Kidney epithelial cell (primary cell): ENCODE measurements at regions not wholly inside any gene's neighbourhood (a gene's known extent, or its start where the extent isn't known, plus 50 kb on each side); places are given as distances from the start of the nearest gene placed in this dataset.

Experiments
- DNase-seq: peaks from one replicate; pipeline ENCODE4 v3.0.0-alpha.2; 2010; ENCODE audit warnings: low read depth
- H3K27me3 ChIP-seq: 2 replicates; pipeline ENCODE4 v1.6.0; 2011; ENCODE audit warnings: low read length; ENCODE audit not compliant: control insufficient read depth, insufficient read depth
- H3K36me3 ChIP-seq: 2 replicates; pipeline ENCODE4 v1.5.1; 2011; ENCODE audit warnings: low read length; ENCODE audit not compliant: control insufficient read depth, insufficient read depth
- H3K4me3 ChIP-seq: 2 replicates; pipeline ENCODE4 v1.5.1; 2011; ENCODE audit warnings: low read depth, mild to moderate bottlenecking, control low read depth, low read length
- TF ChIP-seq, protein P1 (sequence below): IDR thresholded peaks from 2 replicates; pipeline ENCODE4 v1.5.1; 2011; ENCODE audit warnings: mild to moderate bottlenecking, moderate library complexity, low read length, control low read depth, inconsistent platforms; ENCODE audit not compliant: insufficient read depth, poor library complexity, severe bottlenecking

DNA sequence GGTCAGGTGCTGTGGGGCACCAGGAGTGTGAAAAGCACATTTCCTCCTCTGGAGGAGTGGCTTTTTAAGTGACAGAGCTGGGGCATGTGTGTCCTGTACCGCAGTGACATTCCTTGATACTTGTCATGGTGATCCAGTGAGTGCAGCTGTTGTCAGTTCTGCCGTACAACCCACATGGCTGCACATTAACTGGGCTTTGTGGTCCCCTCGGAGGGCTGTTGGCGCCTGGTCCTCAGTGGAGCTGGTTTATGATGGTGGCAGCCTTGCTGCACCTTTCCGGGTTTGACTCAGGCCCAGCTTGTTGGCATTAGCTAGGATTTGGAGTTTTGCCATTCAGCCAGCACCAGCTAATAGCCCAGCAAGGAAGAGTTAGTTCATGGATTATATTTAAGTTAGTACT, 77.0 kb downstream of the SLC25A47 start:
- no peaks in the 10 kb centered on the region for H3K36me3 ChIP-seq
- DNase-seq = no peak
- TF ChIP-seq, protein P1, sequence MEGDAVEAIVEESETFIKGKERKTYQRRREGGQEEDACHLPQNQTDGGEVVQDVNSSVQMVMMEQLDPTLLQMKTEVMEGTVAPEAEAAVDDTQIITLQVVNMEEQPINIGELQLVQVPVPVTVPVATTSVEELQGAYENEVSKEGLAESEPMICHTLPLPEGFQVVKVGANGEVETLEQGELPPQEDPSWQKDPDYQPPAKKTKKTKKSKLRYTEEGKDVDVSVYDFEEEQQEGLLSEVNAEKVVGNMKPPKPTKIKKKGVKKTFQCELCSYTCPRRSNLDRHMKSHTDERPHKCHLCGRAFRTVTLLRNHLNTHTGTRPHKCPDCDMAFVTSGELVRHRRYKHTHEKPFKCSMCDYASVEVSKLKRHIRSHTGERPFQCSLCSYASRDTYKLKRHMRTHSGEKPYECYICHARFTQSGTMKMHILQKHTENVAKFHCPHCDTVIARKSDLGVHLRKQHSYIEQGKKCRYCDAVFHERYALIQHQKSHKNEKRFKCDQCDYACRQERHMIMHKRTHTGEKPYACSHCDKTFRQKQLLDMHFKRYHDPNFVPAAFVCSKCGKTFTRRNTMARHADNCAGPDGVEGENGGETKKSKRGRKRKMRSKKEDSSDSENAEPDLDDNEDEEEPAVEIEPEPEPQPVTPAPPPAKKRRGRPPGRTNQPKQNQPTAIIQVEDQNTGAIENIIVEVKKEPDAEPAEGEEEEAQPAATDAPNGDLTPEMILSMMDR = no peak
- H3K27me3 ChIP-seq = no peaks in the 10 kb centered on the region
- no peak overlapping the region for H3K4me3 ChIP-seq

GRCh38 chr14:100401031-100401692, 78.0 kb downstream of the SLC25A47 start:
- TF ChIP-seq, protein P1 = no peak
- Histone ChIP-seq H3K36me3 (no peaks in the 10 kb centered on the region), H3K4me3 (no peak overlapping the region), H3K27me3 (no peaks in the 10 kb centered on the region)
- no peak for DNase-seq

GRCh38 chr14:100401792-100402191, 78.7 kb downstream of the SLC25A47 start:
- H3K27me3 ChIP-seq = no peaks in the 10 kb centered on the region
- TF ChIP-seq, protein P1 = no peak

GRCh38 chr14:100402631-100403030, 79.5 kb downstream of the SLC25A47 start:
- TF ChIP-seq, protein P1 = no peak
- DNase-seq = no peak
- Histone ChIP-seq H3K4me3 (no peak overlapping the region), H3K36me3 (no peaks in the 10 kb centered on the region), H3K27me3 (no peaks in the 10 kb centered on the region)

More at GRCh38 chr14:100401792-100402191, 78.7 kb downstream of the SLC25A47 start:
- Histone ChIP-seq H3K4me3 (no peak overlapping the region), H3K36me3 (no peaks in the 10 kb centered on the region)
- DNase-seq = no peak

DNA sequence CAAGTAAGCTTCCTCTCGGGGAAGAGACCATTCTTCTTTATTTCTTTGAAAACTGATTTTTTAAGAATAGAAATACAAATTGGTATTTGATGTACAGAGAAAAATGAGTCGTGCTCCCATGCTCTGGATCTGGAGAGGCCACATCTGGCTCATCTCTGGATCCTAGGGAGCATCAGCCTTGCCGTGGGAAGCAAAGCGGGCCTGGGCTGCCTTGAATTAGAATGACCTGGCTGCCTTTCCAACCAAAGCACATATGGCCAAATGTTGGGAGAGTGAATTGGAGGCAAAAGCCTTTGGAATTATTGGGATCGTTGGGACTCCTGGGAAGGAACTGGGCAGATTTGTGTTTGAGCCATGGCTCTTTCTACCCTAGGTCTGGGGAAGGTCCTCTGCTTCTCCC, 80.0 kb downstream of the SLC25A47 start:
- Histone ChIP-seq H3K4me3 (no peak overlapping the region), H3K27me3 (no peaks in the 10 kb centered on the region), H3K36me3 (no peaks in the 10 kb centered on the region)
- TF ChIP-seq, protein P1 = no peak
- DNase-seq = no peak

GRCh38 chr14:100403802-100404365, 80.7 kb downstream of the SLC25A47 start:
- no peaks in the 10 kb centered on the region for H3K36me3 ChIP-seq
- DNase-seq = no peak
- TF ChIP-seq, protein P1 = no peak

More at GRCh38 chr14:100403802-100404365, 80.7 kb downstream of the SLC25A47 start:
- Histone ChIP-seq H3K27me3 (no peaks in the 10 kb centered on the region), H3K4me3 (no peak overlapping the region)
